CD4-positive, alpha-beta T cell treated with Interleukin-4 for 1 hour (primary cell): ENCODE measurements at regions not wholly inside any gene's neighbourhood (a gene's known extent, or its start where the extent isn't known, plus 50 kb on each side); places are given as distances from the start of the nearest gene placed in this dataset.
"Not testable (repeated sequence)": the region's sequence is repeated elsewhere in the genome, so short reads cannot be mapped to it uniquely, and the experiment has no call there.

Experiments
- DNase-seq, 2 donors: peaks; one replicate each; pipeline ENCODE4 v3.0.0-alpha.2; 2020 to 2022

- DNase-seq = not testable (repeated sequence)
Measured at GRCh38 chr1:121052081-121052660, 132.0 kb downstream of the FAM72B start.

- not testable (repeated sequence) for DNase-seq
Measured at GRCh38 chr1:121054928-121055327, 129.2 kb downstream of the FAM72B start.

GRCh38 chr1:121066925-121067324 is 117.2 kb downstream of the FAM72B start:
- DNase-seq = not testable (repeated sequence)

- not testable (repeated sequence) for DNase-seq
Measured at GRCh38 chr1:121068738-121069499, 115.2 kb downstream of the FAM72B start.

- DNase-seq = not testable (repeated sequence)
Measured at GRCh38 chr1:121073852-121074251, 110.3 kb downstream of the FAM72B start.

- DNase-seq = not testable (repeated sequence)
Measured at GRCh38 chr1:121075254-121075805, 108.8 kb downstream of the FAM72B start.

GRCh38 chr1:121076674-121077073 is 107.5 kb downstream of the FAM72B start:
- DNase-seq = not testable (repeated sequence)

- not testable (repeated sequence) for DNase-seq
Measured at GRCh38 chr1:121079655-121080054, 104.5 kb downstream of the FAM72B start.

GRCh38 chr1:121080197-121080903 is 103.8 kb downstream of the FAM72B start:
- peak; percentile 37 to 62 for DNase-seq

- DNase-seq = not testable (repeated sequence)
Measured at GRCh38 chr1:121080904-121081264, 103.3 kb downstream of the FAM72B start.

- not testable (repeated sequence) for DNase-seq
Measured at GRCh38 chr1:121081625-121082199, 102.4 kb downstream of the FAM72B start.

GRCh38 chr1:121082995-121083394 is 101.1 kb downstream of the FAM72B start:
- DNase-seq = not testable (repeated sequence)

- not testable (repeated sequence) for DNase-seq
Measured at GRCh38 chr1:121086249-121086648, 97.9 kb downstream of the FAM72B start.

- not testable (repeated sequence) for DNase-seq
Measured at GRCh38 chr1:121087221-121087620, 96.9 kb downstream of the FAM72B start.

GRCh38 chr1:121088568-121088967 is 95.6 kb downstream of the FAM72B start:
- not testable (repeated sequence) for DNase-seq

GRCh38 chr1:121092329-121092968 is 91.7 kb downstream of the FAM72B start:
- peak; percentile 15 to 18 for DNase-seq

- DNase-seq = not testable (repeated sequence)
Measured at GRCh38 chr1:121095014-121095413, 89.1 kb downstream of the FAM72B start.

GRCh38 chr1:121097127-121097866 is 86.8 kb downstream of the FAM72B start:
- DNase-seq = peak; percentile 84 to 86

GRCh38 chr1:121097867-121098215 is 86.3 kb downstream of the FAM72B start:
- peak in 1 of 2 donors; percentile 15 for DNase-seq

GRCh38 chr1:121109025-121109424 is 75.1 kb downstream of the FAM72B start:
- DNase-seq = not testable (repeated sequence)

GRCh38 chr1:121116522-121117297 is 67.4 kb downstream of the FAM72B start:
- DNase-seq = not testable (repeated sequence)
